Mesenchymal stem cell (in vitro differentiated cells and primary cell): ENCODE measurements at regions not wholly inside any gene's neighbourhood (a gene's known extent, or its start where the extent isn't known, plus 50 kb on each side); places are given as distances from the start of the nearest gene placed in this dataset.

Experiments used
- DNase-seq: peaks from one replicate; pipeline ENCODE4 v3.0.0-alpha.2; 2013
- H2AFZ ChIP-seq: one replicate; pipeline ENCODE4 v1.6.1; 2013; ENCODE audit warnings: low read depth, mild to moderate bottlenecking, control low read depth, inconsistent platforms, low read length, moderate library complexity
- H2AK5ac ChIP-seq: 2 replicates; pipeline ENCODE4 v1.6.1; 2013; ENCODE audit warnings: low read length, moderate library complexity, mild to moderate bottlenecking, inconsistent platforms; ENCODE audit not compliant: severe bottlenecking
- H2BK120ac ChIP-seq: one replicate; pipeline ENCODE4 v1.6.1; 2013; ENCODE audit warnings: low read depth, mild to moderate bottlenecking, inconsistent platforms, low read length, moderate library complexity
- H2BK12ac ChIP-seq, 2 experiments: one replicate each; pipeline ENCODE4 v1.6.1; 2013; ENCODE audit warnings: inconsistent platforms in 2 of 2, low read length in 2 of 2, mild to moderate bottlenecking in 2 of 2, moderate library complexity in 2 of 2, control low read depth in 1 of 2
- H2BK15ac ChIP-seq: one replicate; pipeline ENCODE4 v1.6.1; 2013; ENCODE audit warnings: mild to moderate bottlenecking, low read depth, inconsistent platforms; ENCODE audit not compliant: poor library complexity, severe bottlenecking
- H2BK5ac ChIP-seq: 2 replicates; pipeline ENCODE4 v1.6.1; 2013; ENCODE audit warnings: low read depth, mild to moderate bottlenecking, low read length, control low read depth, inconsistent platforms; ENCODE audit not compliant: poor library complexity, severe bottlenecking
- H3K14ac ChIP-seq, 2 experiments: one replicate each; pipeline ENCODE4 v1.6.1; 2013; ENCODE audit warnings: inconsistent platforms in 2 of 2, low read length in 2 of 2, control low read depth in 1 of 2, mild to moderate bottlenecking in 1 of 2, moderate library complexity in 1 of 2
- H3K18ac ChIP-seq, 2 experiments: one replicate each; pipeline ENCODE4 v1.6.1; 2013; ENCODE audit warnings: inconsistent platforms in 2 of 2, low read length in 2 of 2, control low read depth in 1 of 2, low read depth in 1 of 2, mild to moderate bottlenecking in 1 of 2
- H3K23ac ChIP-seq, 2 experiments: one replicate each; pipeline ENCODE4 v1.6.1; 2013; ENCODE audit warnings: inconsistent platforms in 2 of 2, low read length in 2 of 2, mild to moderate bottlenecking in 2 of 2, moderate library complexity in 2 of 2, control low read depth in 1 of 2
- H3K27ac ChIP-seq: 2 replicates; pipeline ENCODE4 v1.5.1; 2013; ENCODE audit warnings: mild to moderate bottlenecking, moderate library complexity, low read length, control low read depth, inconsistent platforms; ENCODE audit not compliant: poor library complexity, severe bottlenecking
- H3K27me3 ChIP-seq, 2 experiments: 2 replicates each; pipeline versions ENCODE4 v1.6.1 to v1.7.0; 2013; ENCODE audit warnings: low read length in 2 of 2, mild to moderate bottlenecking in 2 of 2, moderate library complexity in 2 of 2, control low read depth in 1 of 2, inconsistent platforms in 1 of 2; ENCODE audit not compliant: control insufficient read depth in 1 of 2, insufficient read depth in 1 of 2
- H3K36me3 ChIP-seq, 2 experiments: 2 replicates each; pipeline versions ENCODE4 v1.6.1 to v1.7.0; 2013; ENCODE audit warnings: low read length in 2 of 2, control low read depth in 1 of 2, inconsistent platforms in 1 of 2, low read depth in 1 of 2, mild to moderate bottlenecking in 1 of 2; ENCODE audit not compliant: insufficient read depth in 2 of 2, control insufficient read depth in 1 of 2
- H3K4ac ChIP-seq, 2 experiments: one replicate each; pipeline ENCODE4 v1.6.1; 2013; ENCODE audit warnings: inconsistent platforms in 2 of 2, low read length in 2 of 2, mild to moderate bottlenecking in 2 of 2, moderate library complexity in 2 of 2, control low read depth in 1 of 2, low read depth in 1 of 2
- H3K4me1 ChIP-seq: 2 replicates; pipeline ENCODE4 v1.6.1; 2013; ENCODE audit warnings: low read depth, low read length, control low read depth; ENCODE audit not compliant: control insufficient read depth, insufficient read depth
- H3K4me2 ChIP-seq: 2 replicates; pipeline ENCODE4 v1.6.1; 2013; ENCODE audit warnings: low read length, mild to moderate bottlenecking, inconsistent platforms; ENCODE audit not compliant: poor library complexity, severe bottlenecking
- H3K4me3 ChIP-seq, 2 experiments: 2 replicates each; pipeline versions ENCODE4 v1.5.1 to v1.7.0; 2013; ENCODE audit warnings: low read length in 2 of 2, mild to moderate bottlenecking in 2 of 2, control low read depth in 1 of 2, low read depth in 1 of 2; ENCODE audit not compliant: insufficient read depth in 1 of 2
- H3K79me1 ChIP-seq: replicated peaks from 2 replicates; pipeline ENCODE4 v1.6.1; 2013; ENCODE audit warnings: mild to moderate bottlenecking, control low read depth, low read length, inconsistent platforms; ENCODE audit not compliant: poor library complexity, severe bottlenecking
- H3K9ac ChIP-seq: 2 replicates; pipeline ENCODE4 v1.7.0; 2013; ENCODE audit warnings: mild to moderate bottlenecking, low read length, moderate library complexity
- H3K9me3 ChIP-seq: 2 replicates; pipeline ENCODE4 v1.7.0; 2013; ENCODE audit warnings: mild to moderate bottlenecking, low read length; ENCODE audit not compliant: control insufficient read depth
- H4K8ac ChIP-seq: one replicate; pipeline ENCODE4 v1.6.1; 2013; ENCODE audit warnings: inconsistent platforms, mild to moderate bottlenecking, low read length, moderate library complexity
- H4K91ac ChIP-seq: one replicate; pipeline ENCODE4 v1.6.1; 2013; ENCODE audit warnings: mild to moderate bottlenecking, low read length, inconsistent platforms
- WGBS: methylation state at CpG from one replicate; pipeline ENCODE4 v1.1.7; 2013; ENCODE audit warnings: mixed read lengths; 5-methylcytosine and 5-hydroxymethylcytosine counted together

DNA sequence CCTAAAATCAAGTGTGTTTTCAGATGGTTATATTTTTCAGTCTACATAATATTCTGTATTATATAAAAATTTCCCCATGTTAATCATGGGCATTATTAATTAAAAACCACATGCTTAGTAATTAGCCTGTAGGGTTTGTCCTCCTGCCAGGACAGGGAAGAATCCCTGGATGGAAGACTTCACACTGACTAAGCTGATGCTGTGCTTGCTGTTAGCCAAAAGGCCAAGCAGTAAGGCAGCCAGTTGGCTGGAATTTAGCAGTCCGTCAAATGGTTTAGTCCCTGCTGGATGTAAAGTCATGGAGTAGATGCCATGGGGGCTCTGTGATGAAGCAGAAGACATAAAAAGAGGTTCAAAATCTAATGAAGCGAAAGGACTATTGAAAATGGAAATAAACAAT lies 168.0 kb upstream of the OBI1 start:
- Histone ChIP-seq H2BK12ac (no peak overlapping the region), H3K4me1 (no peaks in the 10 kb centered on the region), H2BK5ac (no peak overlapping the region), H3K4ac (no peak overlapping the region), H3K27me3 (no peaks in the 10 kb centered on the region), H3K27ac (no peak overlapping the region), H2BK15ac (no peak overlapping the region), H3K79me1 (no peaks in the 10 kb centered on the region), H2AFZ (no peak overlapping the region), H3K14ac (no peak overlapping the region), H3K9me3 (no peaks in the 10 kb centered on the region), H3K23ac (no peak overlapping the region), H2BK120ac (no peak overlapping the region), H4K91ac (no peak overlapping the region), H4K8ac (no peak overlapping the region), H3K9ac (no peak overlapping the region), H3K4me3 (no peak overlapping the region), H3K4me2 (no peak overlapping the region), H3K18ac (no peak overlapping the region), H2AK5ac (no peak overlapping the region), H3K36me3 (no peaks in the 10 kb centered on the region)
- no peak for DNase-seq
- WGBS, result 92% methylated on average over 1 of the region's 2 CpGs

DNA sequence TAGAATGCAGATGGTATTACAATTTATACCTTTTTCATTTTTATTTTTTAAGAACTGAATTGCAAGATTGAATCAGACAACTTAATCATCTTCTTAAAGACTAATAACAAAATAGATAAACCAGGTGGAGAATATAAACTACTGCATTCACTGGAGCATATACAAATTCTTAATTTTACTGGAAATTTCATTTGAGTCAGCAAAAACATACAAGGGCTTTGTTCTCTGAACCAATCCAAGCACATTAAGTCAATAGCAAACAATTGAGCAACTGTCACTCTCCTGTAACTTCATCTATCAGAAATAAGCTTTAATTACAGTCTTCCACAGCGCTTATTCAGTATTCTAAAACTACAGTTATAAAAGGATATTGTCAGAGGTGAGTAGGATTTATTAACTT lies 167.4 kb upstream of the OBI1 start:
- no peak overlapping the region for H3K23ac ChIP-seq
- no peak overlapping the region for H3K9ac ChIP-seq
- H3K27ac ChIP-seq, result no peak overlapping the region
- H3K27me3 ChIP-seq, result no peaks in the 10 kb centered on the region
- no peak overlapping the region for H2BK15ac ChIP-seq
- no peak overlapping the region for H3K18ac ChIP-seq
- no CpG with 5 or more reads among the region's 1 CpG for WGBS
- no peak overlapping the region for H4K91ac ChIP-seq
- no peak overlapping the region for H2AK5ac ChIP-seq
- no peak overlapping the region for H2BK120ac ChIP-seq
- no peak overlapping the region for H3K14ac ChIP-seq
- H3K4me3 ChIP-seq, result no peak overlapping the region
- no peak overlapping the region for H3K4ac ChIP-seq
- H3K4me2 ChIP-seq, result no peak overlapping the region
- no peak for DNase-seq
- no peak overlapping the region for H4K8ac ChIP-seq
- no peak overlapping the region for H2BK12ac ChIP-seq
- H3K79me1 ChIP-seq, result no peaks in the 10 kb centered on the region
- H2AFZ ChIP-seq, result no peak overlapping the region
- no peaks in the 10 kb centered on the region for H3K36me3 ChIP-seq
- no peak overlapping the region for H2BK5ac ChIP-seq
- H3K9me3 ChIP-seq, result no peaks in the 10 kb centered on the region
- H3K4me1 ChIP-seq, result no peaks in the 10 kb centered on the region

- H3K9me3 ChIP-seq, result no peaks in the 10 kb centered on the region
- no peak overlapping the region for H2BK5ac ChIP-seq
- DNase-seq, result no peak
- H4K91ac ChIP-seq, result no peak overlapping the region
- no peak overlapping the region for H3K23ac ChIP-seq
- H2BK15ac ChIP-seq, result no peak overlapping the region
- H4K8ac ChIP-seq, result no peak overlapping the region
- no peak overlapping the region for H2AK5ac ChIP-seq
- no peak overlapping the region for H3K18ac ChIP-seq
- no peak overlapping the region for H3K27ac ChIP-seq
- H2AFZ ChIP-seq, result no peak overlapping the region
- no peak overlapping the region for H3K4me2 ChIP-seq
- 97% methylated on average over 1 of the region's 1 CpG for WGBS
- H3K4ac ChIP-seq, result no peak overlapping the region
- no peaks in the 10 kb centered on the region for H3K36me3 ChIP-seq
- no peaks in the 10 kb centered on the region for H3K27me3 ChIP-seq
- H3K9ac ChIP-seq, result no peak overlapping the region
- H3K79me1 ChIP-seq, result no peaks in the 10 kb centered on the region
- no peak overlapping the region for H3K4me3 ChIP-seq
- no peak overlapping the region for H2BK12ac ChIP-seq
- no peak overlapping the region for H3K14ac ChIP-seq
- no peaks in the 10 kb centered on the region for H3K4me1 ChIP-seq
- H2BK120ac ChIP-seq, result no peak overlapping the region
Observed at GRCh38 chr13:78820541-78820940, 161.6 kb upstream of the OBI1 start.

GRCh38 chr13:78816592-78816991 lies 157.6 kb upstream of the OBI1 start:
- Histone ChIP-seq H2BK15ac (no peak overlapping the region), H2AK5ac (no peak overlapping the region), H4K91ac (no peak overlapping the region), H3K79me1 (no peaks in the 10 kb centered on the region), H2BK120ac (no peak overlapping the region), H2BK12ac (no peak overlapping the region), H3K14ac (no peak overlapping the region), H4K8ac (no peak overlapping the region), H3K4ac (no peak overlapping the region), H3K23ac (no peak overlapping the region), H2AFZ (no peak overlapping the region), H3K9ac (no peak overlapping the region), H3K4me1 (no peaks in the 10 kb centered on the region), H3K36me3 (no peaks in the 10 kb centered on the region), H3K27me3 (no peaks in the 10 kb centered on the region), H3K4me3 (no peak overlapping the region), H3K4me2 (no peak overlapping the region), H3K27ac (no peak overlapping the region), H2BK5ac (no peak overlapping the region), H3K18ac (no peak overlapping the region), H3K9me3 (no peaks in the 10 kb centered on the region)
- WGBS, result 82% methylated on average over 15 of the region's 15 CpGs
- DNase-seq, result no peak
